ENCODE measurements at regions not wholly inside any gene's neighbourhood (a gene's known extent, or its start where the extent isn't known, plus 50 kb on each side); places are given as distances from the start of the nearest gene placed in this dataset.

- POLR2A ChIA-PET = no interaction called here
Observed at GRCh38 chr2:153294199-153294786, 184.3 kb downstream of the RPRM start.

GRCh38 chr2:153291718-153292117 lies 186.8 kb downstream of the RPRM start:
- no peak for TF ChIP-seq CTCF (IDR thresholded peaks at IDR 0.05)
- H3K9me3 Mint-ChIP-seq (ENCODE audit: insufficient read depth) = no peaks in the 10 kb centered on the region
- peaks cover 0 to 9% (median 0%) of the 10 kb centered on the region in 3 donors for H3K9me3 ChIP-seq (ENCODE audit: control extremely low read depth in 1 of 3, control insufficient read depth in 2 of 3, insufficient read depth in 1 of 3, low read length in 2 of 3)
- ATAC-seq (ENCODE audit: low read depth) (no peak), DNase-seq (no peak)
- H3K4me1 Mint-ChIP-seq = no peaks in the 10 kb centered on the region
- POLR2A ChIA-PET = no interaction called here
- H3K27me3 Mint-ChIP-seq = no peaks in the 10 kb centered on the region
- CTCF ChIA-PET = no interaction called here
- H3K4me1 ChIP-seq (ENCODE audit: control insufficient read depth in 2 of 2, insufficient read depth in 2 of 2, low read length in 2 of 2) = no peaks in the 10 kb centered on the region
- no peaks in the 10 kb centered on the region for H4K20me1 ChIP-seq (ENCODE audit: control insufficient read depth, insufficient read depth, low read length, poor library complexity, severe bottlenecking)
- H3K27me3 ChIP-seq (replicated peaks in 1 of 4; ENCODE audit: control extremely low read depth in 1 of 4, control insufficient read depth in 3 of 4, insufficient read depth in 4 of 4, low read length in 3 of 4) = no peaks in the 10 kb centered on the region
- H2AFZ ChIP-seq (ENCODE audit: insufficient read depth, low read depth, low read length, poor library complexity, severe bottlenecking) = no peak overlapping the region
- no peak overlapping the region for H3K4me2 ChIP-seq (replicated peaks; ENCODE audit: low read depth, low read length, poor library complexity, severe bottlenecking)
- no peak overlapping the region for H3K9ac ChIP-seq (ENCODE audit: low read length)
- no peak overlapping the region for H3K4me3 Mint-ChIP-seq
- WGBS (ENCODE audit: insufficient coverage) = no CpG with 5 or more reads among the region's 5 CpGs
- H3K27ac Mint-ChIP-seq = no peak overlapping the region
- H3K79me2 ChIP-seq (ENCODE audit: control insufficient read depth, insufficient read depth, low read length) = no peaks in the 10 kb centered on the region
- no peaks in the 10 kb centered on the region for H3K36me3 ChIP-seq (replicated peaks in 1 of 2; ENCODE audit: control extremely low read depth in 1 of 2, control insufficient read depth in 1 of 2, extremely low read depth in 1 of 2, insufficient read depth in 2 of 2, low read length in 1 of 2)
- no peak overlapping the region for H3K4me3 ChIP-seq (ENCODE audit: control extremely low read depth in 1 of 5, extremely low read depth in 1 of 5, insufficient read depth in 1 of 5, low read depth in 2 of 5, low read length in 4 of 5)
- no peak overlapping the region for H3K27ac ChIP-seq (ENCODE audit: low read length in 2 of 2)
- intact Hi-C loops (cut with micrococcal nuclease) = no loop called here

More at GRCh38 chr2:153294199-153294786, 184.3 kb downstream of the RPRM start:
- no peaks in the 10 kb centered on the region for H3K27me3 Mint-ChIP-seq
- H3K9me3 Mint-ChIP-seq (ENCODE audit: insufficient read depth) = no peaks in the 10 kb centered on the region
- no peaks in the 10 kb centered on the region for H4K20me1 ChIP-seq (ENCODE audit: control insufficient read depth, insufficient read depth, low read length, poor library complexity, severe bottlenecking)
- H3K36me3 ChIP-seq (replicated peaks in 1 of 2; ENCODE audit: control extremely low read depth in 1 of 2, control insufficient read depth in 1 of 2, extremely low read depth in 1 of 2, insufficient read depth in 2 of 2, low read length in 1 of 2) = no peaks in the 10 kb centered on the region
- no peaks in the 10 kb centered on the region for H3K4me1 ChIP-seq (ENCODE audit: control insufficient read depth in 2 of 2, insufficient read depth in 2 of 2, low read length in 2 of 2)
- intact Hi-C loops (cut with micrococcal nuclease) = no loop called here
- H3K9me3 ChIP-seq (ENCODE audit: control extremely low read depth in 1 of 3, control insufficient read depth in 2 of 3, insufficient read depth in 1 of 3, low read length in 2 of 3) = no peaks in the 10 kb centered on the region
- no peak overlapping the region for H3K4me2 ChIP-seq (replicated peaks; ENCODE audit: low read depth, low read length, poor library complexity, severe bottlenecking)
- CTCF ChIA-PET = no interaction called here
- ATAC-seq (ENCODE audit: low read depth) = no peak
- no peak for DNase-seq
- no peak for TF ChIP-seq CTCF (IDR thresholded peaks at IDR 0.05)
- no peak for TF ChIP-seq EZH2 (IDR thresholded peaks at IDR 0.05; ENCODE audit: borderline replicate concordance, insufficient read depth, low read depth, low read length, poor library complexity, severe bottlenecking)
- no peaks in the 10 kb centered on the region for H3K27me3 ChIP-seq (replicated peaks in 1 of 4; ENCODE audit: control extremely low read depth in 1 of 4, control insufficient read depth in 3 of 4, insufficient read depth in 4 of 4, low read length in 3 of 4)
- H3K79me2 ChIP-seq (ENCODE audit: control insufficient read depth, insufficient read depth, low read length) = no peaks in the 10 kb centered on the region
- no peak overlapping the region for H3K27ac Mint-ChIP-seq
- H3K4me1 Mint-ChIP-seq = no peaks in the 10 kb centered on the region
- no CpG with 5 or more reads among the region's 2 CpGs for WGBS (ENCODE audit: insufficient coverage)
- H3K9ac ChIP-seq (ENCODE audit: low read length) = no peak overlapping the region
- no peak overlapping the region for H2AFZ ChIP-seq (ENCODE audit: insufficient read depth, low read depth, low read length, poor library complexity, severe bottlenecking)
- no peak overlapping the region for H3K27ac ChIP-seq (ENCODE audit: low read length in 2 of 2)
- H3K4me3 ChIP-seq (ENCODE audit: control extremely low read depth in 1 of 5, extremely low read depth in 1 of 5, insufficient read depth in 1 of 5, low read depth in 2 of 5, low read length in 4 of 5) = no peak overlapping the region
- no peak overlapping the region for H3K4me3 Mint-ChIP-seq
